Endothelial cell of umbilical vein (primary cell): ENCODE measurements at regions not wholly inside any gene's neighbourhood (a gene's known extent, or its start where the extent isn't known, plus 50 kb on each side); places are given as distances from the start of the nearest gene placed in this dataset.

Experiments
- BruUV-seq: library from RNA; stranded (reverse); fragments of 400-500 nt; replicated peaks from 2 replicates; lab custom pipeline; 2021; lab: Mats Ljungman, UMichigan
- CTCF ChIA-PET: fragments of 300-600, 350-600 bp; sonication (Branson Sonifier 250); formaldehyde crosslinking; loops from one replicate; lab custom pipeline; 2021; ENCODE audit warnings: antibody characterized with exemption, inconsistent platforms; lab: Charles Lee
- POLR2A ChIA-PET: fragments of 300-600, 350-600 bp; sonication (Branson Sonifier 250); formaldehyde crosslinking; loops from one replicate; lab custom pipeline; 2021; ENCODE audit warnings: antibody characterized with exemption, inconsistent platforms; lab: Charles Lee
- DNase-seq: peaks from one replicate; pipeline ENCODE4 v3.0.0-alpha.2; 2011; ENCODE audit warnings: low read depth, low spot score
- FAIRE-seq: peaks from 2 replicates; lab custom pipeline; 2011; peaks lifted over from hg19 to GRCh38; lab: Jason Lieb, UNC
- H2AFZ ChIP-seq: 2 replicates; pipeline ENCODE4 v1.6.0; 2012; ENCODE audit warnings: low read depth, low read length, control low read depth, inconsistent platforms
- H3K27ac ChIP-seq: 2 replicates; pipeline ENCODE4 v1.5.1; 2011; ENCODE audit warnings: low read depth, mild to moderate bottlenecking, control low read depth, low read length, moderate library complexity; ENCODE audit not compliant: insufficient read depth
- H3K27me3 ChIP-seq, 2 experiments: 2 replicates each; pipeline versions ENCODE4 v1.6.0 to v1.6.1; 2011; ENCODE audit warnings: low read length in 2 of 2, mixed read lengths in 1 of 2; ENCODE audit not compliant: control insufficient read depth in 2 of 2, insufficient read depth in 2 of 2
- H3K36me3 ChIP-seq, 2 experiments: 2 replicates in 1 of 2; 3 replicates in 1 of 2; pipeline ENCODE4 v1.5.1; 2011; ENCODE audit warnings: low read length in 2 of 2, mild to moderate bottlenecking in 1 of 2, moderate library complexity in 1 of 2; ENCODE audit not compliant: control insufficient read depth in 2 of 2, insufficient read depth in 2 of 2; ENCODE audit errors: extremely low read depth in 1 of 2
- H3K4me1 ChIP-seq: 3 replicates; pipeline ENCODE4 v1.5.1; 2011; ENCODE audit warnings: mild to moderate bottlenecking, low read length; ENCODE audit not compliant: control insufficient read depth, insufficient read depth; ENCODE audit errors: extremely low read depth
- H3K4me2 ChIP-seq: 2 replicates; pipeline ENCODE4 v1.6.1; 2011; ENCODE audit warnings: low read length, control low read depth, mixed read lengths; ENCODE audit not compliant: insufficient read depth
- H3K4me3 ChIP-seq, 3 experiments: fragments of 200-600 bp in 1 of 3; sonication (generic), shearing (Covaris generic) in 1 of 3; replicated peaks in 1 of 3; 2 replicates each; pipeline ENCODE4 v1.5.1; 2011 to 2016; ENCODE audit warnings: control low read depth in 3 of 3, low read length in 3 of 3, mild to moderate bottlenecking in 2 of 3, inconsistent platforms in 1 of 3, low read depth in 1 of 3, moderate library complexity in 1 of 3; ENCODE audit not compliant: insufficient read depth in 1 of 3
- H3K79me2 ChIP-seq: 2 replicates; pipeline ENCODE4 v1.6.0; 2012; ENCODE audit warnings: low read length, inconsistent platforms; ENCODE audit not compliant: control insufficient read depth, insufficient read depth
- H3K9ac ChIP-seq: replicated peaks from 2 replicates; pipeline ENCODE3; 2011; ENCODE audit warnings: low read length, control low read depth; ENCODE audit not compliant: insufficient read depth; ENCODE audit errors: extremely low read depth
- H3K9me1 ChIP-seq: replicated peaks from 3 replicates; pipeline ENCODE4 v1.6.0; 2011; ENCODE audit warnings: mild to moderate bottlenecking, low read length; ENCODE audit not compliant: control insufficient read depth, insufficient read depth; ENCODE audit errors: extremely low read depth
- H3K9me3 ChIP-seq: replicated peaks from 2 replicates; pipeline ENCODE4 v1.5.1; 2012; ENCODE audit warnings: low read length, inconsistent platforms; ENCODE audit not compliant: control insufficient read depth, insufficient read depth
- H4K20me1 ChIP-seq: replicated peaks from 2 replicates; pipeline ENCODE3; 2011; ENCODE audit warnings: mild to moderate bottlenecking, low read length; ENCODE audit not compliant: control insufficient read depth, insufficient read depth; ENCODE audit errors: extremely low read depth
- EZH2 ChIP-seq: IDR thresholded peaks from 2 replicates; pipeline ENCODE4 v1.6.1; 2012; ENCODE audit warnings: borderline replicate concordance, low read depth, mild to moderate bottlenecking, moderate library complexity, low read length, inconsistent platforms; ENCODE audit not compliant: severe bottlenecking
- FOS ChIP-seq: IDR thresholded peaks from 2 replicates; pipeline ENCODE4 v1.6.1; 2011; ENCODE audit warnings: mild to moderate bottlenecking, low read length, moderate library complexity, borderline replicate concordance; ENCODE audit not compliant: insufficient read depth
- GATA2 ChIP-seq: IDR thresholded peaks from 2 replicates; pipeline ENCODE4 v1.7.0; 2011; ENCODE audit warnings: low read depth, mild to moderate bottlenecking, moderate library complexity, mixed read lengths, low read length; ENCODE audit not compliant: insufficient read length, insufficient read depth
- JUN ChIP-seq: IDR thresholded peaks from 2 replicates; pipeline ENCODE4 v1.6.1; 2011; ENCODE audit warnings: borderline replicate concordance, low read depth; ENCODE audit not compliant: insufficient read length, insufficient read depth
- MYC ChIP-seq: IDR thresholded peaks from one replicate; pipeline ENCODE4 v1.6.1; 2011; ENCODE audit warnings: mild to moderate bottlenecking, low read depth, low read length
- POLR2A ChIP-seq: IDR thresholded peaks from 2 replicates; pipeline ENCODE4 v1.6.1; 2012; ENCODE audit warnings: low read depth, mild to moderate bottlenecking, control low read depth, low read length
- POLR2AphosphoS5 ChIP-seq: IDR thresholded peaks from 2 replicates; pipeline ENCODE4 v1.6.1; 2012; ENCODE audit warnings: low read depth, mild to moderate bottlenecking, control low read depth, low read length, moderate library complexity; ENCODE audit not compliant: insufficient read depth
- dilution Hi-C: fragments of 300-500 bp; cut with MboI; formaldehyde crosslinking; loops from one replicate; pipeline ENCODE4 v1.15.0; 2019; ENCODE audit warnings: low sequenced_read_pairs; ENCODE audit not compliant: extremely low pct_ligation_motif_present
- intact Hi-C: fragments of 100-400 bp; cut with micrococcal nuclease; formaldehyde crosslinking; loops from one replicate; pipeline ENCODE4 v1.10.0; 2022
- TF ChIP-seq, protein P1 (sequence below), 2 donors: IDR thresholded peaks; 1 replicate in 1 of 2; 2 replicates in 1 of 2; pipeline ENCODE4 v1.5.1; 2011; ENCODE audit warnings: low read length in 2 of 2, mild to moderate bottlenecking in 2 of 2, moderate library complexity in 2 of 2, control low read depth in 1 of 2, inconsistent platforms in 1 of 2, low read depth in 1 of 2; ENCODE audit not compliant: insufficient read depth in 1 of 2; ENCODE audit errors: extremely low read depth in 1 of 2
- TF ChIP-seq, protein P2 (sequence below): IDR thresholded peaks from 2 replicates; pipeline ENCODE4 v1.6.1; 2011; ENCODE audit not compliant: insufficient read depth, insufficient read length

DNA sequence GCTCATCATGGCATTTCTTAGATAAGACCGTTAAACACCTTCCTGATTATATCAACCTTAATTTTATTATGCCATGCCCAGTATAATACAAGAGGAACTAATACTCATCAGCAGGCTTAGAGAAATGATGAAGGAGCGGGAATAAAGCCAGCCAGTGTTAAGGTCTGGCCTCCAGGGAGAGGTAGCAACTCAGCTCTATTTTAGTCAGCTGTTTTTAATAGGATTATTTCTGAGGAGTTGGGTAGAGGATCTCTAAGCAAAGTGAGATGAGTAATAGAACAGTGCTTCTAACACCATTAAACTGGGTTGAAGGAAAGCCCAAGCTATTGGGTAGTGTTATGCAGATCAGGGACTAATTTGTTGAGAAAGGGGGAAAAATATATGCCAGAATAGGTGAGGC is 921.5 kb downstream of the TTLL7 start:
- no TSS peak for BruUV-seq
- Histone ChIP-seq H3K4me1 (no peaks in the 10 kb centered on the region), H4K20me1 (no peaks in the 10 kb centered on the region), H3K4me2 (no peak overlapping the region), H3K4me3 (no peak overlapping the region), H3K9ac (no peak overlapping the region), H3K9me3 (no peaks in the 10 kb centered on the region), H3K27me3 (no peaks in the 10 kb centered on the region), H3K79me2 (no peaks in the 10 kb centered on the region), H3K36me3 (no peaks in the 10 kb centered on the region), H3K9me1 (no peaks in the 10 kb centered on the region), H2AFZ (no peak overlapping the region), H3K27ac (no peak overlapping the region)
- CTCF ChIA-PET: no interaction called here
- DNase-seq (no peak), FAIRE-seq (no peak)
- TF ChIP-seq POLR2A (no peak), MYC (no peak), FOS (no peak)
- intact Hi-C loops: no loop called here
- dilution Hi-C loops: no loop called here
- POLR2A ChIA-PET: no interaction called here

DNA sequence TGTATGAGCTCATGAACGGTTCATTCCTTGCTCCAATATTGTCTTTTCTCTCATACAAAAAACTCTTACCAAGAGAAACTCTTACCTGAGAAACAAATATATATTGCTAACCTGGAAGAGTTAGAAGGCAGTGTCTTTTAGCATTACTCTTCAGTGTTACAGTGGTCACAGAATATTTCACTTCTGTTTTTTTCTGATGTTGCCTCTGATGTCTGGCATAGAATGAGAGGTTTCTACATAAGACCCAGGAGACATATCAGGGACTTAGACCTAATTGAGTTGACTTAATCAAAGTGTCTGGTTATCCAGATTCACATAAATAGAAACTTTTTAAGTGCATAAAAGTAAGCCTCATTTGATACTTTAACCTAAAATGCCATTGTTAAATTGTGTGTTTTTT is 923.8 kb downstream of the TTLL7 start:
- no TSS peak for BruUV-seq
- no peak for FAIRE-seq

More for the DNA sequence above, 923.8 kb downstream of the TTLL7 start:
- Histone ChIP-seq H3K27ac (no peak overlapping the region), H3K9ac (no peak overlapping the region), H3K4me3 (no peak overlapping the region), H3K9me3 (no peaks in the 10 kb centered on the region), H3K79me2 (no peaks in the 10 kb centered on the region), H3K9me1 (no peaks in the 10 kb centered on the region), H3K4me2 (no peak overlapping the region), H3K36me3 (no peaks in the 10 kb centered on the region), H3K27me3 (no peaks in the 10 kb centered on the region), H2AFZ (no peak overlapping the region), H3K4me1 (no peaks in the 10 kb centered on the region), H4K20me1 (no peaks in the 10 kb centered on the region)
- DNase-seq: no peak
- intact Hi-C loops: no loop called here
- ChIA-PET POLR2A (no interaction called here), CTCF (interaction anchor here (0.7 kb wide), 2 partner anchors 1086 to 1174 kb away, joined by 3 to 4 read pairs; no protein-coding TSS in a partner anchor)
- dilution Hi-C loops: no loop called here
- TF ChIP-seq POLR2A: no peak
- no peak for TF ChIP-seq EZH2
- no peak for TF ChIP-seq JUN
- TF ChIP-seq POLR2AphosphoS5: no peak
- TF ChIP-seq, protein P1, sequence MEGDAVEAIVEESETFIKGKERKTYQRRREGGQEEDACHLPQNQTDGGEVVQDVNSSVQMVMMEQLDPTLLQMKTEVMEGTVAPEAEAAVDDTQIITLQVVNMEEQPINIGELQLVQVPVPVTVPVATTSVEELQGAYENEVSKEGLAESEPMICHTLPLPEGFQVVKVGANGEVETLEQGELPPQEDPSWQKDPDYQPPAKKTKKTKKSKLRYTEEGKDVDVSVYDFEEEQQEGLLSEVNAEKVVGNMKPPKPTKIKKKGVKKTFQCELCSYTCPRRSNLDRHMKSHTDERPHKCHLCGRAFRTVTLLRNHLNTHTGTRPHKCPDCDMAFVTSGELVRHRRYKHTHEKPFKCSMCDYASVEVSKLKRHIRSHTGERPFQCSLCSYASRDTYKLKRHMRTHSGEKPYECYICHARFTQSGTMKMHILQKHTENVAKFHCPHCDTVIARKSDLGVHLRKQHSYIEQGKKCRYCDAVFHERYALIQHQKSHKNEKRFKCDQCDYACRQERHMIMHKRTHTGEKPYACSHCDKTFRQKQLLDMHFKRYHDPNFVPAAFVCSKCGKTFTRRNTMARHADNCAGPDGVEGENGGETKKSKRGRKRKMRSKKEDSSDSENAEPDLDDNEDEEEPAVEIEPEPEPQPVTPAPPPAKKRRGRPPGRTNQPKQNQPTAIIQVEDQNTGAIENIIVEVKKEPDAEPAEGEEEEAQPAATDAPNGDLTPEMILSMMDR (IDR thresholded peaks at IDR 0.05; ENCODE audit: extremely low read depth in 1 of 2, insufficient read depth in 1 of 2, low read depth in 1 of 2, low read length in 2 of 2): no peak
- no peak for TF ChIP-seq GATA2
- TF ChIP-seq FOS: no peak
- TF ChIP-seq, protein P2, sequence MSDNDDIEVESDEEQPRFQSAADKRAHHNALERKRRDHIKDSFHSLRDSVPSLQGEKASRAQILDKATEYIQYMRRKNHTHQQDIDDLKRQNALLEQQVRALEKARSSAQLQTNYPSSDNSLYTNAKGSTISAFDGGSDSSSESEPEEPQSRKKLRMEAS: no peak
- TF ChIP-seq MYC: no peak
